NCI-H2107 treated with DMSO at 0.1 percent for 48 hours (cell line): ENCODE measurements at regions not wholly inside any gene's neighbourhood (a gene's known extent, or its start where the extent isn't known, plus 50 kb on each side); places are given as distances from the start of the nearest gene placed in this dataset.

ENCODE experiments used
- DNase-seq: peaks from one replicate; lab custom pipeline; 2025; ENCODE audit not compliant: unreplicated experiment; lab: John Stamatoyannopoulos, UW

GRCh38 chr20:58019027-58019849 lies 209.2 kb downstream of the ANKRD60 start:
- no peak for DNase-seq

DNA sequence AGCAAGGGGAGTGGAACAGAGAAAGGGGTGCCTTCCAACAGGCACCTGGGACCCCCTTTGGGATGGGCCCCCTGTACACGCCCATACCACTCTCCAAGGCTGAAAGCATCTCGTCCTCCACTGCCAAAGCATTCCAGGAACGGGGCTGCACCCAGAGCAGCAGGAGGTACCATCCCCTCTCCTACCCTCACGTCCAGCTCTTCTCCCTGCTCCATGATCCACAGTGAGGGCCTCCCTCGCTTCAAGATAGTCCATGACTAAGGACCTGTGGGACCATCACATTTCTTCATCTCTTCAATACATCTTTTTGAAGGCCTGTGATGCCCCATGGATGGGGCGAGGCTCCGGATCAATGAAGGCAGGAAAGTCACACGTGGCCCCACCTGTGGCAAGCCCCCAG lies 209.9 kb downstream of the ANKRD60 start:
- no peak for DNase-seq

- no peak for DNase-seq
Observed at GRCh38 chr20:58017970-58018530, 210.4 kb downstream of the ANKRD60 start.

- DNase-seq: no peak
Observed at GRCh38 chr20:58017231-58017969, 211.1 kb downstream of the ANKRD60 start.

DNA sequence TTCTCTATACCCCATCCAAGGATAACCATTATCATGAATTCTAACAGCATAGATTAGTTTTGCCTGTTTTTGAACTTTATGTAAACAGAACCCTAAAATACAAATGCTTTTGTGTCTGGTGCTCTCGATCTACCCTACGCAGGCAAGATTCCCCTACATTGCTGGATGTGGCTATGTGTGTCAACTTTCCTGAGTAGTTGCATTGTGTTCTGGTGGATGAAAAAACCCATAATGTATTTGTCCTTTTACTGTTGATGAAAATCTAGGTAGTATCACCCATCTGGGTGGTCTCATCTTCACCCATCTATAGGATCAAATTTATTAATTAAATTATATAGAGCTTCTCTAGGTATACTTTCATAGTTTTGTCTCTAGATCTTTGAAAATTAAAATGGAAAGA lies 211.7 kb downstream of the ANKRD60 start:
- DNase-seq: no peak

DNA sequence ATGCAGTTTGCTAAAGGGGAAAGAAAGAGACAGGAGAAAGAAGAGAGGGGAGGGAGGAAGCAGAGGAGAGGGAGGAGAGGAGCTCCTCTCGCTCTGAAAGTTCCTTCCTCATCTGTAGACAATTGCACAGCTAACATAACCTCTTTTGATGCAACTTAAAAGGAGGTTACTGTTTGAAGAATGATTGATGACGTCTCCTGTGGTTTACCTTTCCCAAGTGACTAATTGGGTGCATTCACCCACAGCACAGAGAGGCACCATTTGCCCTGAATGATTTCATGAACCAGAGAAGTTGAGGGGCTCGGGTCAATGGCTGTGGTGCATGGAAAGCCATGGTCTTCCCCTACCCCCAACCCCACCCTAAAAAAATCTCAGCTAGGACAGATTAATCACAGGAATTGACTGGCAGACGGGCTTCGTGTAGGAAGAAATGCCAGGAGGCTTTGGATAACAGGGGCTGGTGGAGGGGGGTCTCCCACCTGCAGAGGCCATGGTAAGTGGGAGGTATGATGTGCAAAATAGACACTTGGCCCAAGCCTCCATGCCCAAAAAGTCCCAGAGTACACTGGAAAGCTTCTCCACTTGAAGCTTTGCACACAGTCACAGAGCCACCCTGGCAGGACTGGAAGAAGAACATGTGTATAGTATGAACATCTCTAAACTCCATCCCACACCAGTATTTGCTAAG lies 213.7 kb downstream of the ANKRD60 start:
- no peak for DNase-seq

DNA sequence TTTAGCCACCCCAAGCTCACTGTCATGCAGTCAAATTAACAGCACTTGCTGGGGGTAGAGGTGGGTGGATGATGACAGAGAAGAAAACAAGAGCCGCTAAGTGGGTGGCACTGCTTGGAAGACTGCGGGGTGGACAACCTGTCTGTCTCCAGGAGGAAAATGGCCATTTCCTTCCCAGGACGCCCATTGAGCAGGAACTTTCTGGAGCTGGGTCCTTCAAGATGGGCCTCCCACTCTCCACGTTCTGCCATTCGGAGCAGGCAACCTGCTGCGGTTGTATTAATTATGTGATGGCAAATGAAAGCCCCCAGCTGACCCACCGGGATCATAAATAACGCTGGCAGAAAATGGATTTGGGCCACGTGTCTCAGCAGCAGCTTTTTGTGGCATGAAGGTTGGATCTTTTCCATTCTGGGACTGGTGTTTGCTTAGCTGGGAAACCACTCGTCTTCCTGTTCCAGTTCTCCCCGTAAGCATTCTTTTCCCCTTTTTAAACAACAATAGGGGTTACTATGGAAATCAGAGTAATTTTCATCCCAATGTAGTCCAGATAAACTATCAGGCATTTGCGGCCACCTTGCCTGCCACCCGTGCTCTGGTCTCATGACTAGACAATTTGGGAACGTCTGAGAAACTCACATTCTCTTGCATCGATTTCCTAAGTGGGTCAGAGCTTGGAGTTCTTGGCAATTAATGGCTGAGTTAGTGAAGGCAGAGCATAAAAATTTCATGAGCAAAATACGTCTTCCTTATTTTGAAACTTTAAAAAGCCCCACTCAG lies 215.5 kb downstream of the ANKRD60 start:
- no peak for DNase-seq

DNA sequence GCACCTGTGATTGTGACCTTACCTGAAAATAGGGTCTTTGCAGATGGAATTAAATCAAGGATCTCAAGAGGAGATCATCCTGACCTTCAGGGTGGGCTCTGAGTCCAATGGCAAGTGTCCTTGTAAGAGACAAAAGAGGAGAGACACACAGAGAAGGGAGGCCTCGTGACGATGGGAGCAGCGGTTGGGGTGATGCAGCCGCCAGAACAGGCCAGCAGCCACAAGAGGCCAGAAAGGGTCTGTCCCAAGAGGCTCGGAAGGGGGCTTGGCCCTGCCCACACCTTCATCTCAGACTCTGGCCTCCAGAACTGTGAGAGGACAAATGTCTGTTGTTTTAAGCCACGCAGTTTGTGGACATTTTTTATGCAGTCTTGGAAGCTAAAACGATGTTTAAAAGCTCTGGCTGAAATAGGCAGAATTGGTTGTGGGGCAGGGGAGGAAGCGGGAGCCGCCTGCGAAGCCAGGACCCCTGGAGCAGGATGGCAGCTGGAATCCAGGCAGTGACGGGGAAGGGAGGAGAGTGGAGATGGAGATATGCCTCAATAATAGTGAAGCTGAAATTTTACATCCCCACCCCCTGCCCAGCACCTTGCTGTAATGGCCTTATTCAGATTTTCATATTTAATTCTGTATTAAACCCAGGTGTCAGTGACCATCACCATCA lies 216.4 kb downstream of the ANKRD60 start:
- no peak for DNase-seq

DNA sequence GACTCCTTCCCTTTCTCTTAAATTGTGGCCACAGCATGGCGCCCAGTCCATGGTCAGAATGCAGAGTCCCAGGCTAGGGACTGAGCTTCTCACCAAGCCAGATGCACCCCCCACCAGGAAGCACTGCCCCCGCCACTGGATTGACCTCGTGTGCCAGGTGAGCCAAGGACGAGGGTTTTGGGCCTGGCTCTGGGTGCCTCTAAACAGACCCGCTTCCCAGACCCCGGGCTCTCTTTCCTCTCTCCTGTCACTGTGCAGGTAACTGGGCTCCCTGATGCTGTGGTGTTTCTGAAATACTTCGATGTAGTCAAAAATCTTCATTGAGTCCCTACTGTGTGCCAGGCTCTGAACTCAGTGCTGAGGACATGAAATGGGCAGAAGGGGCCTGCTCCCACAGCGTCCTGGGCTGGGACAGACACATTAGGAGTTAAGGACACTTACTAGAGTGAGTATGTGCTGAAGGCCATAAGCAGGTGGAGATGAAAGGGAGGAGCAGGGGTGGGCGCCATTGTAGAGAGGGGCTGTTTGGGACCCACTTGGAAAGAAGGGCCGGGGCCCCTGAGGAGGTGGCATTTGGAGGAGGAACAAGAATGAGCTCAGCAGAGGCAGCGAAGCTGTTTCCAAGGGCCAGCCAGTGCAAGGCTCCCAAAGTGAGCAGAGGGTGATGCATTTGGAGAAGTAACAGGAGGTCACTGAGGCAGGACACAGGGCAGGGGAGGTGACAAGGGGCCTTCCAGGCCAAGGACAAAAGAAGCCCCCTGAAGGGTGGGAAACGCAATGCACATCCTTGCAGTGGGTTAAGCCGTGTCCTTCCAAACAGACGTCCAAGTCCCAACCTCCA lies 217.1 kb downstream of the ANKRD60 start:
- no peak for DNase-seq

DNA sequence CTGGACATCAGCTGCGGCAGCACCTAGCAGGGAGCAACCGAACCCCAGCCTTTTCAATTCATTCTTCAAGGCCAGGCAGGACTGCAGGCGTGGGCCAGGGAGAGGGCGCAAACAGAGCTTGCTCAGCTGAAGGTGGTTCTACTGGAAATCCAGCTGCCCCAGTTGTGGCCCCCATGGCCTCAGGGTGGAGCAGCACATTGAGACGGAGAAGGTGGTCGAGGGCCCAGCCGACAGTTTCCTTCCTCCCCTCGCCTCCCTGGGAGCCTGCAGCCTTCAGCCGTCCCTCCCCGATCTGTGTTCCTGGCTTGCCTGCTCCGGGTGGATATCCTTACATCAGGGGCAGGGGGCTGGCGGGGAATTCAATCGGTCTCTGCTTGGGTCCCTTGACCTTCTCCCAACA lies 217.8 kb downstream of the ANKRD60 start:
- DNase-seq: no peak

DNA sequence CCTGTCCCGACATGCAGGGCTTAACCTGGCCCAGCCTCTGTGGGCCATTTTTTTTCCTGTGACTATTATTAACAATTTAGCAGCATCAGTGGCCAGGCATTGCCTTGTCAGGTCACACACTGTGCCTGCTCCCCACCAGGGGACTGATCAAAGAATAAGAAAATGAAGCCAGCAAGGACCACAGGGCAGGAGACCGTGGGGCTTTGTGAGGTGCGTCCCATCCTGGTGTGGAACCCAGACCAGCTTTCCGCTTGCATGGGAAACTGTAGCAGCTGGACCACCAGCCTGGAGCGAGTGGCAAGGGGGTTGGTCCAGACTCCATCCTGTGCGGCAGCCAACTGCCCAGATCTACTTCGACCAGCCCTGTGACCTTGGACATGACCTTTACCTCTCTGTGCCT lies 218.3 kb downstream of the ANKRD60 start:
- no peak for DNase-seq

- DNase-seq: no peak
Observed at GRCh38 chr20:58008866-58009265, 219.6 kb downstream of the ANKRD60 start.

GRCh38 chr20:58008413-58008812 lies 220.0 kb downstream of the ANKRD60 start:
- DNase-seq: no peak

- no peak for DNase-seq
Observed at GRCh38 chr20:58007947-58008346, 220.5 kb downstream of the ANKRD60 start.

DNA sequence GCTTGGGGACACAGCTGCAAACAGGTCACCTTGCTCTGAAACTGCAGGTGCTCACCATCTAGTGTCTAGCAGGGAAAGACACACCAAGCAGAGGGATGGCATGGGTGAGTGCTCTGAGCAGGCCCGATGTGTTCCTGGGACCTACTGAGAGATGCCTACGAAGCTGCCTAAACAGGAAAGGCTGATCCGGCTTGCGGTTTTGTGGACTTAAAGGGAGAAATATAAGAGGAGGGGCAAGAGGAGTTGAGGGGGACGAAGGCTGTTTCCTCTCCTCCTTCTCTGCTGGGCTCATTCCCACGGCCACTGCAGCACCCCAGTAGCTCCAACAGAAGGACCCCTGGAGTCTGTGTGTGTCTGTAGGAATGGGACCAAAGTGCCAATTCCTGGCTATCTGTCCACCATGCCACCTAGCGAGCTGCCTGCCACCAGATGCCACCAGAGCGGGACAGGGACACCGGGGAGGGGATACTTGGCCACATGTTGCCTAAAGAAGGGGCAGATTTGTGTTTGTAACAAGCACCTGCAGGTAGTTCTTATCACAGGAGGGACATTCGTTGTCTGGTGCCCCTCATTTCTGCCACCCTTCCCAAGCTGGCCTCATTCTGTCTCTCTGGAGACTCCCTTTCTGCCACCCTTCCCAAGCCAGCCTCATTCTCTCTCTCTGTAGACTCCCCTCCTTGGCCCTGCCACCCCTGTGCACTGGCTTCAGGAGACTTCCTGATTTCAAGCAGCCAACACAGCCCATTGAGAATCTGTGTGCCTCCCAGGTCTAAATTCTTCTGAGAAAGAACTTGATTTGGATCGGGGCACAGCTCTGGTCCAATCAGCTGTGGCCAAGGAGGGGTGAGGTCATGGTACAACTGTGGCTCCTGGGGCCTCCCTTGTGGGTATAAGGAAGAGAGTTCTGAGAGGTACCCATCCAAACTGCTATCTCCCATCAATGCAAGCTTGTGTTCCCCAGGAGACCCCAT lies 221.8 kb downstream of the ANKRD60 start:
- no peak for DNase-seq

DNA sequence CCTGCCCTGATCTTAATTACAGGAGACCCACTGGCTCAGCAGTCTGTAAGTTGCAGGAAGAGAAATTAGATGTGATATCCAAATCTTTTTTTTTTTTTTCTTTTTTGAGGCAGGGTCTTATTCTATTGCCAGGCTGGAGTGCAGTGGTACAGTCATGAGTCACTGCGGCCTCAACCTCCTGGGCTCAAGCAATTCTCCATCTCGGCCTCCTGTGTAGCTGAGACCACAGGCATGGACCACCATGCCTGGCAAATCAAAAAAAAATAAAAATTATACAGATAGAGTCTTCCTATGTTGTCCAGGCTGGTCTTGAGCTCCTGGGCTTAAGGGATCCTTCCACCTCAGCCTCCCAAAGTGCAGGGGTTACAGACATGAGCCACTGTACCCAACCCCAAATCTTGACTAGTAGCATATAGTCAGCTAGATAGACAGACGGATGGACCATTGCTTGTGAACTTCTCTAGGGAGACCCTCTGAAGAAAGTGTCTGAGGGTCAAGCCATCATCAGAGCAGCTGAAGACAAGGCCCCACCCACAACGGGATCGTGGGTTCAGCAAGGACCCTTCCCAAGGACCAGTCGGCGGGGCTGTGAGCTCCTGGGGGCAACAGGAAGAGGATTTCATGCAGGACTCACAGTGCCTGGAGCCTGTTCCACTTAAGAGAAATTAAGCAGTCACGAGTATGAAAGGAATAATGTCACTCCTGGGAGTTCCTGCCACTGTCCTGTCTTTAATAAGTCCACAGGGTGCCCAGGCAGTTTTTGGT lies 222.7 kb downstream of the ANKRD60 start:
- DNase-seq: no peak

- no peak for DNase-seq
Observed at GRCh38 chr20:58004900-58005299, 223.6 kb downstream of the ANKRD60 start.
